ENCODE measurements at regions not wholly inside any gene's neighbourhood (a gene's known extent, or its start where the extent isn't known, plus 50 kb on each side); places are given as distances from the start of the nearest gene placed in this dataset.

DNA sequence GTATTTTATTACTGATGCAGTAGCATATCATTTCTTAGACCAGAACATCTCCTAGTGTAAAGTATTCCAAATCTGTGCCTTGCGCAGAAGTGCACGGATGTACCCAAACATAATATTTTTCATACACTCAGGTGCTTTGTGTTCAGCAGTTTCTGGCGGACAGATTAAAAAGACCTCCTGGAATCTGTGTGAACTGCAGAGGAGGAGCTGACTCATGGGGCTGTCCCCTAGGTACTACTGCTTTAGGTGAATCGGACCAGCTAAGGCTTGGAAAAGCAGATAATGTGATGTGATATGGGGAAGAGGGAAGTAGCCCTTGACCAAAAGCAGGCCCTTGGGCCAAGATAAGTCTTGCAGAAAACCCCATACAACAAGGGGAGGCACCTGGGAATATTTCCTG is 310.1 kb downstream of the PLK2 start (continued):
- no peak for TF ChIP-seq CEBPB (IDR thresholded peaks at IDR 0.05; ENCODE audit: low read depth, low read length)

DNA sequence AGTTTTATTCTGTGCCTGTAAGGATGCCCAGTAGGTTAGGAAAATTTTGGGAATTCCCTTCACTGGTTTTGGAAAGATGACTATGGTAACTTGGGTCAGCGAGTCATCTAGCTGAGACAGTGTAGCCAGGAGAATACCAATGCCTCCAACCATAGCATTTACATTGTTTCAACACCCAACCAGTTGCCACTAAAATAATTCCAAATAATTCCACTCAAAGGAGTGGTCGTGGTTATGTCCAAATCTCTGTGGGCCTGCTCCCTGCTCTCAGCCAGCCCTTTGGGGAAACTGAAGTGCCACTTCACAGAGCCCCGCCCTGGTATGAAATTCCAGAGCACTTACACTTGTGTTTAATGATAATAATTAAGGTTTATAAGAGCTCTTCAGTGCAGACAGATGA is 310.5 kb downstream of the PLK2 start:
- no peaks in the 10 kb centered on the region for H3K23me2 ChIP-seq (ENCODE audit: low read depth, low read length)
- H4K91ac ChIP-seq (replicated peaks; ENCODE audit: insufficient read length, low read length): no peak overlapping the region
- H3K4me3 ChIP-seq (ENCODE audit: extremely low read depth in 1 of 4, insufficient read depth in 2 of 4, low read depth in 3 of 4, low read length in 4 of 4): no peak overlapping the region
- no peak for FAIRE-seq
- H4K8ac ChIP-seq (ENCODE audit: extremely low read depth, insufficient read depth, low read length): no peak overlapping the region
- H3K27me3 ChIP-seq (replicated peaks in 1 of 4; ENCODE audit: control insufficient read depth in 3 of 4, extremely low read depth in 1 of 4, insufficient read depth in 3 of 4, low read length in 3 of 4): no peaks in the 10 kb centered on the region
- no peak overlapping the region for H3K23ac ChIP-seq (ENCODE audit: insufficient read length)
- no peak overlapping the region for H2BK120ac ChIP-seq (replicated peaks; ENCODE audit: low read depth, low read length)
- H3K27ac ChIP-seq (ENCODE audit: low read depth, low read length): no peak overlapping the region
- no peak overlapping the region for H2BK20ac ChIP-seq (ENCODE audit: low read length)
- no peaks in the 10 kb centered on the region for H3K79me1 ChIP-seq (ENCODE audit: low read depth, low read length)
- H2BK12ac ChIP-seq (ENCODE audit: low read depth, low read length): no peak overlapping the region
- no peaks in the 10 kb centered on the region for H3K79me2 ChIP-seq (ENCODE audit: control insufficient read depth in 1 of 2, insufficient read depth in 2 of 2, low read length in 2 of 2)
- H3K9ac ChIP-seq (replicated peaks in 1 of 4; ENCODE audit: extremely low read depth in 1 of 4, low read depth in 3 of 4, low read length in 3 of 4): no peak overlapping the region
- no peak overlapping the region for H3K4me2 ChIP-seq (ENCODE audit: insufficient read depth in 1 of 2, low read depth in 2 of 2, low read length in 2 of 2)
- no peaks in the 10 kb centered on the region for H3K36me3 ChIP-seq (ENCODE audit: control insufficient read depth in 2 of 4, insufficient read depth in 4 of 4, low read length in 3 of 4)
- ChIA-PET CTCF (ENCODE audit: partially characterized antibody) (interaction anchor here (0.7 to 1.0 kb wide), 2 partner anchors 368 to 667 kb away, joined by 3 read pairs; partner anchors contain the start of gene ACTBL2), POLR2A (ENCODE audit: partially characterized antibody) (no interaction called here)
- TF ChIP-seq, protein P1, sequence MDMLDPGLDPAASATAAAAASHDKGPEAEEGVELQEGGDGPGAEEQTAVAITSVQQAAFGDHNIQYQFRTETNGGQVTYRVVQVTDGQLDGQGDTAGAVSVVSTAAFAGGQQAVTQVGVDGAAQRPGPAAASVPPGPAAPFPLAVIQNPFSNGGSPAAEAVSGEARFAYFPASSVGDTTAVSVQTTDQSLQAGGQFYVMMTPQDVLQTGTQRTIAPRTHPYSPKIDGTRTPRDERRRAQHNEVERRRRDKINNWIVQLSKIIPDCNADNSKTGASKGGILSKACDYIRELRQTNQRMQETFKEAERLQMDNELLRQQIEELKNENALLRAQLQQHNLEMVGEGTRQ (IDR thresholded peaks at IDR 0.05; ENCODE audit: low read length): no peak
- TF ChIP-seq TAF7 (optimal IDR thresholded peaks at IDR 0.05; ENCODE audit: borderline replicate concordance, low read depth, low read length): no peak
- TF ChIP-seq SP1 (IDR thresholded peaks at IDR 0.05; ENCODE audit: low read depth, low read length): no peak
- TF ChIP-seq, protein P2, sequence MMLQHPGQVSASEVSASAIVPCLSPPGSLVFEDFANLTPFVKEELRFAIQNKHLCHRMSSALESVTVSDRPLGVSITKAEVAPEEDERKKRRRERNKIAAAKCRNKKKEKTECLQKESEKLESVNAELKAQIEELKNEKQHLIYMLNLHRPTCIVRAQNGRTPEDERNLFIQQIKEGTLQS (IDR thresholded peaks at IDR 0.05; ENCODE audit: insufficient read depth, low read depth, low read length): no peak
- no peak for TF ChIP-seq EGR1 (IDR thresholded peaks at IDR 0.05; ENCODE audit: borderline replicate concordance, low read depth, low read length)
- no peak for TF ChIP-seq KDM4A (IDR thresholded peaks at IDR 0.05; ENCODE audit: low read depth, low read length, severe bottlenecking)
- TF ChIP-seq NRF1 (IDR thresholded peaks at IDR 0.05; ENCODE audit: low read depth, low read length): no peak
- TF ChIP-seq CEBPB (IDR thresholded peaks at IDR 0.05; ENCODE audit: low read depth, low read length): no peak
- no peak for TF ChIP-seq FOSL1 (IDR thresholded peaks at IDR 0.05; ENCODE audit: insufficient read depth, low read depth, low read length)
- WGBS, 2 experiments (ENCODE audit: extremely low coverage in 1 of 2, insufficient coverage in 1 of 2, insufficient read length in 1 of 2, insufficient replicate concordance in 2 of 2, low coverage in 1 of 2, low lambda C conversion rate in 2 of 2, missing lambda C conversion rate in 1 of 2): 94% methylated on average over 3 of the region's 3 CpGs; no CpG with 5 or more reads in 1 of the 2 experiments
- H3K9me3 ChIP-seq (ENCODE audit: insufficient read depth in 2 of 2, low read depth in 1 of 2, low read length in 1 of 2): no peaks in the 10 kb centered on the region
- no peak overlapping the region for H3K56ac ChIP-seq (replicated peaks; ENCODE audit: insufficient read length, low read depth, low read length)
- no peak for DNase-seq (ENCODE audit: low read depth in 1 of 2, low spot score in 2 of 2)
- no peak overlapping the region for H2AK5ac ChIP-seq (ENCODE audit: low read depth, low read length)
- H2BK15ac ChIP-seq (ENCODE audit: low read length): no peak overlapping the region
- no peaks in the 10 kb centered on the region for H4K20me1 ChIP-seq (replicated peaks in 1 of 2; ENCODE audit: control insufficient read depth in 1 of 2, insufficient read depth in 2 of 2, low read length in 2 of 2)
- H4K5ac ChIP-seq (ENCODE audit: insufficient read length, low read depth, low read length): no peak overlapping the region
- no peak overlapping the region for H2AFZ ChIP-seq (ENCODE audit: low read length)
- no peaks in the 10 kb centered on the region for H3K4me1 ChIP-seq (replicated peaks in 1 of 4; ENCODE audit: control insufficient read depth in 3 of 4, insufficient read depth in 4 of 4, low read length in 3 of 4)
- no peak overlapping the region for H3K18ac ChIP-seq (ENCODE audit: extremely low read depth, low read length)
- H3K14ac ChIP-seq (ENCODE audit: insufficient read length): no peak overlapping the region
- no peak overlapping the region for H2BK5ac ChIP-seq (ENCODE audit: low read depth, low read length)
- no peak overlapping the region for H3K4ac ChIP-seq (replicated peaks; ENCODE audit: insufficient read length, low read depth, low read length)

All from H1 (cell line).